Fibroblast of mammary gland (primary cell): ENCODE measurements at regions not wholly inside any gene's neighbourhood (a gene's known extent, or its start where the extent isn't known, plus 50 kb on each side); places are given as distances from the start of the nearest gene placed in this dataset.

ENCODE experiments used
- DNase-seq: peaks from one replicate; pipeline ENCODE4 v3.0.0-alpha.2; 2010; ENCODE audit warnings: low read depth
- H3K4me3 ChIP-seq: 2 replicates; pipeline ENCODE4 v1.5.1; 2011; ENCODE audit warnings: low read depth, mild to moderate bottlenecking, low read length, moderate library complexity; ENCODE audit not compliant: control insufficient read depth
- TF ChIP-seq, protein P1 (sequence below): conservative IDR thresholded peaks from 2 replicates; pipeline ENCODE4 v1.5.1; 2011; ENCODE audit warnings: low read depth, low read length, inconsistent platforms; ENCODE audit not compliant: control insufficient read depth, insufficient read depth

DNA sequence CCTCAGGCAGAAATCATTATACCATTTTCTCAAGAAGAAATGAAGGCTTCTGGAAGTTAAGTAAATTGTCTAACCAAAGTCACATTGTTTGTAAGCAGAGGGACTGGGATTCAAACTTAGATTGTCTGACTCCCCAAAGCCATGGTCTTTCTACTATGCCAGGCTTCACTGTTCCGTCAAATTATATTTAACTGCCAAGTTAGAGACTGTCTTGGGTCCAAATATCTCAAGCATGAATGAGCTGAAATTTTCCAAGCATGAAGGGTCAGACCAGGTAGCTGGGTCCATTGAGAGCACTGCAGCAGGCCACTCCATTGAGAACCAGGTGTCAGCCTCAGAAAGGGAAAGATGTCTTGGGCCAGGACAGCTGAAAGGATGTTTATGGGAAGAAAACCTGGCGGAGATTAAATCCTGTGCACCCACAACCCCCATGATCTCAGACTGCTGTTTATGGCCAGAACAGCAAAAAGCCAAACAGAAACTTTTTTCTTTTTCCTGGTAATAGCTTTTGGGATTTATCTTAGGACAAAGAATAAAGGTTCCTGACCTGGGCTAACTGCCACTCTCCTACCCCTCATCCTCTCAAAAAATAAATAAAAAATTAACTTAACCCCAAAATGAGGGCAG lies 612.3 kb downstream of the INSC start:
- TF ChIP-seq, protein P1, sequence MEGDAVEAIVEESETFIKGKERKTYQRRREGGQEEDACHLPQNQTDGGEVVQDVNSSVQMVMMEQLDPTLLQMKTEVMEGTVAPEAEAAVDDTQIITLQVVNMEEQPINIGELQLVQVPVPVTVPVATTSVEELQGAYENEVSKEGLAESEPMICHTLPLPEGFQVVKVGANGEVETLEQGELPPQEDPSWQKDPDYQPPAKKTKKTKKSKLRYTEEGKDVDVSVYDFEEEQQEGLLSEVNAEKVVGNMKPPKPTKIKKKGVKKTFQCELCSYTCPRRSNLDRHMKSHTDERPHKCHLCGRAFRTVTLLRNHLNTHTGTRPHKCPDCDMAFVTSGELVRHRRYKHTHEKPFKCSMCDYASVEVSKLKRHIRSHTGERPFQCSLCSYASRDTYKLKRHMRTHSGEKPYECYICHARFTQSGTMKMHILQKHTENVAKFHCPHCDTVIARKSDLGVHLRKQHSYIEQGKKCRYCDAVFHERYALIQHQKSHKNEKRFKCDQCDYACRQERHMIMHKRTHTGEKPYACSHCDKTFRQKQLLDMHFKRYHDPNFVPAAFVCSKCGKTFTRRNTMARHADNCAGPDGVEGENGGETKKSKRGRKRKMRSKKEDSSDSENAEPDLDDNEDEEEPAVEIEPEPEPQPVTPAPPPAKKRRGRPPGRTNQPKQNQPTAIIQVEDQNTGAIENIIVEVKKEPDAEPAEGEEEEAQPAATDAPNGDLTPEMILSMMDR, result no peak
- H3K4me3 ChIP-seq, result no peak overlapping the region
- no peak for DNase-seq

- TF ChIP-seq, protein P1, result no peak
- H3K4me3 ChIP-seq, result no peak overlapping the region
- no peak for DNase-seq
Observed at GRCh38 chr11:15727520-15727914, 612.8 kb downstream of the INSC start.

DNA sequence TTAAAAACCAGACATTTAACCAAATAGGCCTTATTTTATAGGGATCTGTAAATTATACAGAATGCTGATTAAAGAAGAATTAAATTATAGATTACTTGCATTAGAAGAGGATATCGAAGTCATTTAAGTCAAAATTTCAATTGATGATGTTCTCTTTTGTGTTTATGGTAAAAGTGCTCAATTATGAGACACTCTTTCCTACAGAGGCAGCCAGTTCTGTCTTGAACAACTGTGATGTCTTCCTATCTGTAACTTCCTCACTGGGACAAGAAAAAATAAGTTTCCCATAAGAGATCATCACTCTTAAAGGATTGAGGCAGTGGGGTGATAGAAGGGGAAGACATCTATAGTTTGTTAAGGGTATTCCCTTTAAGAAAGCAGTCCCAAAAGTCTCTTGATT lies 613.5 kb downstream of the INSC start:
- no peak for DNase-seq
- no peak overlapping the region for H3K4me3 ChIP-seq
- TF ChIP-seq, protein P1, result no peak

- H3K4me3 ChIP-seq, result no peak overlapping the region
- DNase-seq, result no peak
- TF ChIP-seq, protein P1, result no peak
Observed at GRCh38 chr11:15730263-15730994, 615.7 kb downstream of the INSC start.

- no peak for DNase-seq
- no peak overlapping the region for H3K4me3 ChIP-seq
- TF ChIP-seq, protein P1, result no peak
Observed at GRCh38 chr11:15730995-15731385, 616.3 kb downstream of the INSC start.

DNA sequence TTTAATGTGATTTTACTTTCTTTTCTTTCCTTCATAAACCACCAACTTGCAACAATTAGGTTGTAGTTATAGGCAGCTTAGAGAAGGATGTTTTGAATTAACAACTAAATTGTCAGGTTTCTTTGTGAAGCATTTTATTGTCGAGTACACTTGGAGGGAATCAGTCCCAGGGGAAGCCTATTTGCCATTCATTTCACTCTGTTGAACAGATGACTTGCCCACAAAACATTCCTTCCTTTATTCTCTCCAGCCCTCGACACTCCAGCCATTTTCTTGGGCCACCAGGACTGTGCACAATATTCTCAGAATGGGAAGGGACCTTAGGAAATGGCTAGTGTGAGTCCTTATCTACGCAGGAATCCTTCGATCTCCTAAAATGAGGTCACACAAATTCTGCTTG lies 620.6 kb downstream of the SOX6 start:
- TF ChIP-seq, protein P1, result no peak
- no peak for DNase-seq
- no peak overlapping the region for H3K4me3 ChIP-seq
